ENCODE measurements at regions not wholly inside any gene's neighbourhood (a gene's known extent, or its start where the extent isn't known, plus 50 kb on each side); places are given as distances from the start of the nearest gene placed in this dataset.

DNA sequence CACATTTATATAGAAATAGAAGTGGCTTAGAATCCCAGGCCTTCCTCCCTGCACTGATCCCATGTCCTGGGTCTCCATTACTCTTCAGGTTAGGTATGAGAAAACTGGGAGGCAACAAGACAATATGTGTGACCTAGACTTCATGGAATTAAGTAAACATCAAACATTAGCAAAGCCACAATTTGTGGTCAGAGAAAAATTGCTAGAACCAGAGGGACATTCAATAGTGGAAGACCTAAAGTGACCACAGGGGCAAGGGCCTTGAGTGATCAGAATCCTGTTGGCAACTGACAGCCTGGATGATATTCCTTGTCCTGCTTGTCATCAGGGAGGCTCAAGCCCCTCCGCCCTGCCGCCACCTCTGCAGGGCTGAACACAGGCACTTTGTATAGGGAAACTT is 322.8 kb upstream of the CTNNB1 start:
- FAIRE-seq = no peak
- Histone ChIP-seq H3K4me1 (ENCODE audit: control insufficient read depth, extremely low read depth, insufficient read depth, low read length) (peaks cover 8% of the 10 kb centered on the region), H3K79me2 (ENCODE audit: control insufficient read depth, insufficient read depth, low read length) (no peaks in the 10 kb centered on the region), H3K9me3 (ENCODE audit: control insufficient read depth, low read depth, low read length) (no peaks in the 10 kb centered on the region), H3K4me2 (ENCODE audit: control insufficient read depth, extremely low read depth, insufficient read depth, low read depth, low read length) (no peak overlapping the region), H3K4me3 (ENCODE audit: control insufficient read depth in 2 of 3, extremely low read depth in 1 of 3, insufficient read depth in 2 of 3, low read depth in 1 of 3, low read length in 3 of 3) (no peak overlapping the region), H3K27ac (ENCODE audit: control insufficient read depth, insufficient read depth, low read length) (no peak overlapping the region), H3K9ac (ENCODE audit: control insufficient read depth, extremely low read depth, insufficient read depth, low read length) (no peak overlapping the region), H3K36me3 (ENCODE audit: control insufficient read depth in 2 of 2, extremely low read depth in 1 of 2, insufficient read depth in 2 of 2, low read length in 2 of 2) (no peaks in the 10 kb centered on the region), H3K27me3 (ENCODE audit: control insufficient read depth, extremely low read depth, insufficient read depth, low read length) (no peaks in the 10 kb centered on the region), H4K20me1 (ENCODE audit: control insufficient read depth, extremely low read depth, insufficient read depth, low read length) (no peaks in the 10 kb centered on the region), H3K9me1 (ENCODE audit: control insufficient read depth, extremely low read depth, insufficient read depth, low read length) (no peaks in the 10 kb centered on the region), H2AFZ (ENCODE audit: control insufficient read depth, low read length) (no peak overlapping the region)
- dilution Hi-C loops (cut with MboI; ENCODE audit: extremely low pct_ligation_motif_present, low sequenced_read_pairs) = no loop called here
- TF ChIP-seq EZH2 (IDR thresholded peaks at IDR 0.05; ENCODE audit: low read length) = no peak
- TF ChIP-seq, protein P1, sequence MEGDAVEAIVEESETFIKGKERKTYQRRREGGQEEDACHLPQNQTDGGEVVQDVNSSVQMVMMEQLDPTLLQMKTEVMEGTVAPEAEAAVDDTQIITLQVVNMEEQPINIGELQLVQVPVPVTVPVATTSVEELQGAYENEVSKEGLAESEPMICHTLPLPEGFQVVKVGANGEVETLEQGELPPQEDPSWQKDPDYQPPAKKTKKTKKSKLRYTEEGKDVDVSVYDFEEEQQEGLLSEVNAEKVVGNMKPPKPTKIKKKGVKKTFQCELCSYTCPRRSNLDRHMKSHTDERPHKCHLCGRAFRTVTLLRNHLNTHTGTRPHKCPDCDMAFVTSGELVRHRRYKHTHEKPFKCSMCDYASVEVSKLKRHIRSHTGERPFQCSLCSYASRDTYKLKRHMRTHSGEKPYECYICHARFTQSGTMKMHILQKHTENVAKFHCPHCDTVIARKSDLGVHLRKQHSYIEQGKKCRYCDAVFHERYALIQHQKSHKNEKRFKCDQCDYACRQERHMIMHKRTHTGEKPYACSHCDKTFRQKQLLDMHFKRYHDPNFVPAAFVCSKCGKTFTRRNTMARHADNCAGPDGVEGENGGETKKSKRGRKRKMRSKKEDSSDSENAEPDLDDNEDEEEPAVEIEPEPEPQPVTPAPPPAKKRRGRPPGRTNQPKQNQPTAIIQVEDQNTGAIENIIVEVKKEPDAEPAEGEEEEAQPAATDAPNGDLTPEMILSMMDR (optimal IDR thresholded peaks at IDR 0.05 in 1 of 3, IDR thresholded peaks at IDR 0.05 in 1 of 3, conservative IDR thresholded peaks at IDR 0.05 in 1 of 3; ENCODE audit: extremely low read depth in 1 of 3, insufficient read depth in 2 of 3, low read length in 3 of 3) = no peak
- DNase-seq (ENCODE audit: low read depth, low spot score) = no peak

DNA sequence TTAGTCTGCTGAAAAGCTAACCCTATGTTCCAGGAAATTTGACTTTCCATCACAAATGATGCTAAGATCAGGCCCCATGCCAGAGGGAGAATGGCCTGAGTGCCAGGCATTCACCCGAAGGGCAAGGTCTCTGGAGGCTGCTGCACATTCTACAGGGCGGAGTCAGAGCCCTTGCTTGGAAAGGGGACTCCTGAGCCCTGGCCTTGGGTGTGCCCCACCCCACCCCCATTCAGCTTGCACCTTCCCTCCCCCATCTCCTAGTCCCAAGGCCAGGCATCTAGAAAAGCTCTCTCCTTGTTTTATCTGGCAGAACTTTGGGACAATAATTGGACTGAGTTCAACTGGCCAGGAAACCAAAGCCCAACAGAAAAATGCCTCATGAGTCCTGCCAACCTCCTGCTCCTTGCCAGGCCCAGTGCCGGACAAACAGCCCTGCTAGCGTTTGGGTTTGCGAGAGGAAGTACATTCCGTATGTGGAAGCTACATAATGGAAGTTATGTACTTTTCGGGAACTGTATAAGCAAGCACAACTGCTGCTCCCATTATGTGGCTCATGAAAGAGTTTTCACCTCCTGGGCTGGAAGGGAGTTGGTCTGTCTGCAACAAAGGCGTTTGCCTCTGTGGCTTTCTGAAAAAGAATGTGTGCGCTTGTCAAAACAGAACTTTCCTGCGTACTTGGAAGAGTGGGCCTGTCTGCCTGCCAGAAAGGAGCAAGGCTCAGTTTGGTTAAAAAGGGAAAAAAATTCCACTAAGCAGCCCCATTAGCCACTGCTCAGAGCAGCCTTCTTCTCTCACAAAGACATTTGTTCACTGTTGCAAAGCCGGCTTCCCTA is 321.5 kb upstream of the CTNNB1 start:
- peak overlapping the region; percentile 71 for H2AFZ ChIP-seq (ENCODE audit: control insufficient read depth, low read length)
- H3K4me1 ChIP-seq (ENCODE audit: control insufficient read depth, extremely low read depth, insufficient read depth, low read length) = peaks cover 8% of the 10 kb centered on the region
- H3K27ac ChIP-seq (ENCODE audit: control insufficient read depth, insufficient read depth, low read length) = no peak overlapping the region
- dilution Hi-C loops (cut with MboI; ENCODE audit: extremely low pct_ligation_motif_present, low sequenced_read_pairs) = no loop called here
- peak; percentile 68 for FAIRE-seq
- no peaks in the 10 kb centered on the region for H3K79me2 ChIP-seq (ENCODE audit: control insufficient read depth, insufficient read depth, low read length)
- DNase-seq (ENCODE audit: low read depth, low spot score) = no peak
- H3K9me3 ChIP-seq (ENCODE audit: control insufficient read depth, low read depth, low read length) = no peaks in the 10 kb centered on the region
- H3K4me3 ChIP-seq (ENCODE audit: control insufficient read depth in 2 of 3, extremely low read depth in 1 of 3, insufficient read depth in 2 of 3, low read depth in 1 of 3, low read length in 3 of 3) = no peak overlapping the region
- H3K9me1 ChIP-seq (ENCODE audit: control insufficient read depth, extremely low read depth, insufficient read depth, low read length) = no peaks in the 10 kb centered on the region
- no peaks in the 10 kb centered on the region for H3K36me3 ChIP-seq (ENCODE audit: control insufficient read depth in 2 of 2, extremely low read depth in 1 of 2, insufficient read depth in 2 of 2, low read length in 2 of 2)
- peak overlapping the region; percentile 31 for H3K4me2 ChIP-seq (ENCODE audit: control insufficient read depth, extremely low read depth, insufficient read depth, low read depth, low read length)
- no peak overlapping the region for H3K9ac ChIP-seq (ENCODE audit: control insufficient read depth, extremely low read depth, insufficient read depth, low read length)
- H3K27me3 ChIP-seq (ENCODE audit: control insufficient read depth, extremely low read depth, insufficient read depth, low read length) = no peaks in the 10 kb centered on the region
- no peak for TF ChIP-seq EZH2 (IDR thresholded peaks at IDR 0.05; ENCODE audit: low read length)
- TF ChIP-seq, protein P1 (optimal IDR thresholded peaks at IDR 0.05 in 1 of 3, IDR thresholded peaks at IDR 0.05 in 1 of 3, conservative IDR thresholded peaks at IDR 0.05 in 1 of 3; ENCODE audit: extremely low read depth in 1 of 3, insufficient read depth in 2 of 3, low read length in 3 of 3) = no peak
- H4K20me1 ChIP-seq (ENCODE audit: control insufficient read depth, extremely low read depth, insufficient read depth, low read length) = no peaks in the 10 kb centered on the region

Measured in keratinocyte (primary cell).